Neural progenitor cell (in vitro differentiated cells): ENCODE measurements at regions not wholly inside any gene's neighbourhood (a gene's known extent, or its start where the extent isn't known, plus 50 kb on each side); places are given as distances from the start of the nearest gene placed in this dataset.
A peak's percentile ranks its signal among the peaks of the same experiment; 100 is the strongest.

ENCODE experiments used
- DNase-seq: peaks from one replicate; pipeline ENCODE4 v3.0.0-alpha.2; 2016; ENCODE audit warnings: low spot score
- H2AFZ ChIP-seq: fragments of 200-600 bp; sonication (generic); replicated peaks from 2 replicates; pipeline ENCODE4 v1.6.1; 2016; ENCODE audit warnings: antibody characterized with exemption
- H3F3A ChIP-seq: fragments of 200-600 bp; sonication (generic); 2 replicates; pipeline ENCODE4 v1.6.1; 2016; ENCODE audit warnings: antibody characterized with exemption, low read depth
- H3K27ac ChIP-seq: fragments of 200-600 bp; sonication (generic); 2 replicates; pipeline ENCODE4 v1.5.1; 2016; ENCODE audit warnings: mild to moderate bottlenecking
- H3K27me3 ChIP-seq: fragments of 200-600 bp; sonication (generic); 2 replicates; pipeline ENCODE4 v1.6.1; 2016; ENCODE audit warnings: mild to moderate bottlenecking, moderate library complexity
- H3K36me3 ChIP-seq: fragments of 200-600 bp; sonication (generic); 2 replicates; pipeline ENCODE4 v1.5.1; 2016
- H3K4me1 ChIP-seq: fragments of 200-600 bp; sonication (generic); 2 replicates; pipeline ENCODE4 v1.6.1; 2016; ENCODE audit warnings: mixed run types
- H3K4me2 ChIP-seq: fragments of 200-600 bp; sonication (generic); 2 replicates; pipeline ENCODE4 v1.6.1; 2016
- H3K4me3 ChIP-seq: fragments of 200-600 bp; sonication (generic); 2 replicates; pipeline ENCODE4 v1.5.1; 2016
- H3K79me2 ChIP-seq: fragments of 200-600 bp; sonication (generic); 2 replicates; pipeline ENCODE4 v1.6.1; 2016; ENCODE audit warnings: low read depth
- H3K9ac ChIP-seq: fragments of 200-600 bp; sonication (generic); 2 replicates; pipeline ENCODE4 v1.6.1; 2016
- H3K9me3 ChIP-seq: fragments of 200-600 bp; sonication (generic); 2 replicates; pipeline ENCODE4 v1.5.1; 2016; ENCODE audit warnings: low read depth
- H4K20me1 ChIP-seq: fragments of 200-600 bp; sonication (generic); 2 replicates; pipeline ENCODE4 v1.6.1; 2016; ENCODE audit warnings: low read depth
- H3K27ac Mint-ChIP-seq: 3 replicates; pipeline ENCODE4 v1.8.0; 2021; ENCODE audit warnings: mixed read lengths
- H3K27me3 Mint-ChIP-seq: 2 replicates; pipeline ENCODE4 v1.8.0; 2022; ENCODE audit warnings: low read depth, mild to moderate bottlenecking, inconsistent platforms, moderate library complexity, mixed read lengths; ENCODE audit not compliant: insufficient read depth
- H3K36me3 Mint-ChIP-seq: 3 replicates; pipeline ENCODE4 v1.8.0; 2021; ENCODE audit warnings: mixed read lengths
- H3K4me1 Mint-ChIP-seq: 3 replicates; pipeline ENCODE4 v1.8.0; 2021; ENCODE audit warnings: mixed read lengths
- H3K4me3 Mint-ChIP-seq: 3 replicates; pipeline ENCODE4 v1.8.0; 2021; ENCODE audit warnings: mild to moderate bottlenecking, moderate library complexity, mixed read lengths
- H3K9me3 Mint-ChIP-seq: 3 replicates; pipeline ENCODE4 v1.8.0; 2020; ENCODE audit warnings: mixed read lengths
- CTCF ChIP-seq: fragments of 200-600 bp; sonication (generic); IDR thresholded peaks from 2 replicates; pipeline ENCODE4 v1.5.1; 2017; ENCODE audit warnings: antibody characterized with exemption, mild to moderate bottlenecking
- EZH2 ChIP-seq: fragments of 200-600 bp; sonication (generic); IDR thresholded peaks from 2 replicates; pipeline ENCODE4 v1.6.1; 2017; ENCODE audit warnings: antibody characterized with exemption, mild to moderate bottlenecking, moderate library complexity
- EZH2phosphoT487 ChIP-seq: fragments of 200-600 bp; sonication (generic); IDR thresholded peaks from 2 replicates; pipeline ENCODE4 v1.6.1; 2017; ENCODE audit warnings: antibody characterized with exemption

GRCh38 chr11:69545976-69546617 lies 64.6 kb downstream of the LINC01488 start:
- Histone ChIP-seq H3K4me1 (no peaks in the 10 kb centered on the region), H3K9ac (no peak overlapping the region), H3K27ac (no peak overlapping the region), H3K79me2 (no peaks in the 10 kb centered on the region), H3K4me2 (no peak overlapping the region), H3K9me3 (peaks cover 10% of the 10 kb centered on the region), H3K36me3 (no peaks in the 10 kb centered on the region), H3K27me3 (no peaks in the 10 kb centered on the region), H2AFZ (no peak overlapping the region), H3F3A (no peaks in the 10 kb centered on the region), H4K20me1 (no peaks in the 10 kb centered on the region), H3K4me3 (no peak overlapping the region)
- H3K4me3 Mint-ChIP-seq: no peak overlapping the region
- no peaks in the 10 kb centered on the region for H3K36me3 Mint-ChIP-seq
- peaks cover 20% of the 10 kb centered on the region for H3K9me3 Mint-ChIP-seq
- H3K27me3 Mint-ChIP-seq: peaks cover 3% of the 10 kb centered on the region
- peaks cover 8% of the 10 kb centered on the region for H3K4me1 Mint-ChIP-seq
- TF ChIP-seq EZH2 (no peak), CTCF (no peak), EZH2phosphoT487 (no peak)
- H3K27ac Mint-ChIP-seq: no peak overlapping the region
- no peak for DNase-seq

- H3K9me3 ChIP-seq: peaks cover 10% of the 10 kb centered on the region
- peaks cover 25% of the 10 kb centered on the region for H3K9me3 Mint-ChIP-seq
- no peaks in the 10 kb centered on the region for H3K27me3 ChIP-seq
- H4K20me1 ChIP-seq: no peaks in the 10 kb centered on the region
- H3K27me3 Mint-ChIP-seq: peaks cover 3% of the 10 kb centered on the region
- no peak overlapping the region for H3K4me3 ChIP-seq
- peaks cover 8% of the 10 kb centered on the region for H3K4me1 Mint-ChIP-seq
- no peak overlapping the region for H3K9ac ChIP-seq
- H3K27ac ChIP-seq: no peak overlapping the region
- H2AFZ ChIP-seq: no peak overlapping the region
- no peaks in the 10 kb centered on the region for H3K79me2 ChIP-seq
- no peaks in the 10 kb centered on the region for H3K36me3 ChIP-seq
- no peaks in the 10 kb centered on the region for H3K36me3 Mint-ChIP-seq
- no peaks in the 10 kb centered on the region for H3K4me1 ChIP-seq
- H3K4me3 Mint-ChIP-seq: no peak overlapping the region
- peak overlapping the region; percentile 80 for H3K27ac Mint-ChIP-seq
- no peaks in the 10 kb centered on the region for H3F3A ChIP-seq
- H3K4me2 ChIP-seq: no peak overlapping the region
- no peak for DNase-seq
- no peak for TF ChIP-seq CTCF
- no peak for TF ChIP-seq EZH2
- TF ChIP-seq EZH2phosphoT487: no peak
These were observed 65.4 kb downstream of the LINC01488 start for GRCh38 chr11:69546735-69547370.

GRCh38 chr11:69550846-69551245 lies 69.4 kb downstream of the LINC01488 start:
- no peaks in the 10 kb centered on the region for H3K4me1 ChIP-seq
- no peak overlapping the region for H2AFZ ChIP-seq
- DNase-seq: no peak
- H3K9me3 ChIP-seq: peaks cover 10% of the 10 kb centered on the region
- no peaks in the 10 kb centered on the region for H3F3A ChIP-seq
- H3K4me1 Mint-ChIP-seq: peaks cover 3% of the 10 kb centered on the region
- H3K27me3 ChIP-seq: no peaks in the 10 kb centered on the region
- no peaks in the 10 kb centered on the region for H3K36me3 Mint-ChIP-seq
- no peak overlapping the region for H3K9ac ChIP-seq
- H3K79me2 ChIP-seq: no peaks in the 10 kb centered on the region
- H3K4me3 Mint-ChIP-seq: no peak overlapping the region
- no peaks in the 10 kb centered on the region for H4K20me1 ChIP-seq
- H3K4me3 ChIP-seq: no peak overlapping the region
- no peak overlapping the region for H3K27ac Mint-ChIP-seq
- no peak overlapping the region for H3K4me2 ChIP-seq
- TF ChIP-seq EZH2 (no peak), EZH2phosphoT487 (no peak), CTCF (no peak)
- peaks cover 26% of the 10 kb centered on the region for H3K9me3 Mint-ChIP-seq
- H3K27me3 Mint-ChIP-seq: peaks cover 7% of the 10 kb centered on the region
- H3K27ac ChIP-seq: no peak overlapping the region
- no peaks in the 10 kb centered on the region for H3K36me3 ChIP-seq
